Natural killer cell (primary cell): ENCODE measurements at regions not wholly inside any gene's neighbourhood (a gene's known extent, or its start where the extent isn't known, plus 50 kb on each side); places are given as distances from the start of the nearest gene placed in this dataset.
"Not testable (repeated sequence)": the region's sequence is repeated elsewhere in the genome, so short reads cannot be mapped to it uniquely, and the experiment has no call there.

ENCODE experiments used
- ATAC-seq, 3 donors: fragments of 150-1000 bp in 2 of 3; fragments of 200-7000 bp in 1 of 3; cut with Tn5 transposase; 1 replicate in 1 of 3; 2 replicates in 2 of 3; pipeline ENCODE4 v1.10.0; 2021; ENCODE audit warnings: mild to moderate bottlenecking in 2 of 3, moderate library complexity in 2 of 3
- DNase-seq, 2 donors: peaks; one replicate each; pipeline versions ENCODE4 v3.0.0 to v3.0.0-alpha.2; 2013 to 2021; ENCODE audit warnings: mixed read lengths in 1 of 2
- H3K27ac ChIP-seq: one replicate; pipeline ENCODE4 v1.5.1; 2013; ENCODE audit warnings: mild to moderate bottlenecking, low read length
- H3K27me3 ChIP-seq: one replicate; pipeline ENCODE4 v1.6.1; 2013; ENCODE audit warnings: low read length; ENCODE audit not compliant: control insufficient read depth, insufficient read depth
- H3K36me3 ChIP-seq: one replicate; pipeline ENCODE4 v1.6.1; 2013; ENCODE audit warnings: low read length; ENCODE audit not compliant: control insufficient read depth, insufficient read depth
- H3K4me1 ChIP-seq: one replicate; pipeline ENCODE4 v1.6.1; 2013; ENCODE audit warnings: low read length; ENCODE audit not compliant: control insufficient read depth, insufficient read depth
- H3K4me3 ChIP-seq: one replicate; pipeline ENCODE4 v1.5.1; 2013; ENCODE audit warnings: low read length
- H3K9me3 ChIP-seq: one replicate; pipeline ENCODE4 v1.6.1; 2013; ENCODE audit warnings: low read length; ENCODE audit not compliant: control insufficient read depth, insufficient read depth
- H3K27ac Mint-ChIP-seq, 2 donors: one replicate each; pipeline ENCODE4 v1.8.0; 2022; ENCODE audit warnings: mild to moderate bottlenecking in 2 of 2, mixed read lengths in 2 of 2, moderate library complexity in 1 of 2
- H3K27me3 Mint-ChIP-seq, 2 donors: one replicate each; pipeline ENCODE4 v1.8.0; 2022; ENCODE audit warnings: low read depth in 2 of 2, mixed read lengths in 2 of 2
- H3K36me3 Mint-ChIP-seq: one replicate; pipeline ENCODE4 v1.8.0; 2022; ENCODE audit warnings: mixed read lengths
- H3K4me1 Mint-ChIP-seq, 2 donors: one replicate each; pipeline ENCODE4 v1.8.0; 2022; ENCODE audit warnings: mixed read lengths in 2 of 2
- H3K4me3 Mint-ChIP-seq: one replicate; pipeline ENCODE4 v1.8.0; 2022; ENCODE audit warnings: mild to moderate bottlenecking, moderate library complexity, mixed read lengths
- H3K9me3 Mint-ChIP-seq, 2 donors: one replicate each; pipeline ENCODE4 v1.8.0; 2022; ENCODE audit warnings: mixed read lengths in 2 of 2
- WGBS: methylation state at CpG from one replicate; pipeline ENCODE4 v1.1.7; 2013; ENCODE audit warnings: missing lambda C conversion rate; ENCODE audit not compliant: insufficient coverage; 5-methylcytosine and 5-hydroxymethylcytosine counted together
- intact Hi-C: fragments of 100-400 bp; cut with micrococcal nuclease; formaldehyde crosslinking; loops from one replicate; pipeline ENCODE4 v1.14.2; 2022
- TF ChIP-seq, protein P1 (sequence below): fragments of 200-600 bp; IDR thresholded peaks from one replicate; pipeline ENCODE4 v1.8.0; 2022; ENCODE audit warnings: antibody characterized with exemption

DNA sequence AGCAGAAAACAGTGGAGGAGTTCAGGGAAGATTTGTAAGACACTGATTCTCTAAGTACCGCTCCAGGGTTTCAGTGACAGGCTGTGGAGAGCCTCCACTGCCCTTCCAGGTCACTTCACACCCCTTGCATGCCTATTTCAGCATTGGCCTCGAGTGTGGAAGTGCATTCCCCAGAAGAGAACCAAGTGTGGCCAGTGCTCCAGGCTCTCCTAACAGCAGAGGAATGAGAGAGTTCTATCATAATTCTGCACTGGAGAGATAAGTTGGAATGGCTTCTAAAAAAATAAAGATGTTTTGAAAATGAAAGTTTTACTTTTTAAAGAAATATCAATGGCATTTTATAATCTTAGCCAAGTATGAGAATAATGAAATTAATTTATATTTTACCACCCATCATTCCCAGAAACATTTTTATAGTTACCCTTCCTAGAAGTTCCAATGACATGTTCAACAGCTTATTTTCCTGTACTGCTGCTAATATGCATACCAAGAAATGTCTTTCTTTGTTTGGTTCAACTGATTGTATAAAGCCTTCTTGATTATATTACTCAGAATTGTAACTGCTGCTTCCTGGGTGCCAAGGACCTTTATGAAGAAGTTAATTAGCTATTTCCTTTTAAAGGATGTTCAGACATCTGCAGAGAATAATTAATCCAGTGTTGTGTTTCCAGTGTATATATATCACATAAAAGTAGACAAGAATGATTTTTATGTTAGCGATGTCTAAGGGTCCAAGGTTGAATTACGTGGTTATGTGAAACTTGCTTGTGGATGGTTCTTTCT is 61.0 kb upstream of the SERPINE2 start:
- H3K27me3 Mint-ChIP-seq, result peaks cover 22 to 32% of the 10 kb centered on the region in 2 donors
- no peak overlapping the region for H3K4me3 ChIP-seq
- H3K9me3 Mint-ChIP-seq, result no peaks in the 10 kb centered on the region
- no peaks in the 10 kb centered on the region for H3K36me3 Mint-ChIP-seq
- H3K27ac Mint-ChIP-seq, result no peak overlapping the region
- no peaks in the 10 kb centered on the region for H3K27me3 ChIP-seq
- DNase-seq (no peak), ATAC-seq (no peak)
- 84% methylated on average over 4 of the region's 4 CpGs for WGBS
- TF ChIP-seq, protein P1, sequence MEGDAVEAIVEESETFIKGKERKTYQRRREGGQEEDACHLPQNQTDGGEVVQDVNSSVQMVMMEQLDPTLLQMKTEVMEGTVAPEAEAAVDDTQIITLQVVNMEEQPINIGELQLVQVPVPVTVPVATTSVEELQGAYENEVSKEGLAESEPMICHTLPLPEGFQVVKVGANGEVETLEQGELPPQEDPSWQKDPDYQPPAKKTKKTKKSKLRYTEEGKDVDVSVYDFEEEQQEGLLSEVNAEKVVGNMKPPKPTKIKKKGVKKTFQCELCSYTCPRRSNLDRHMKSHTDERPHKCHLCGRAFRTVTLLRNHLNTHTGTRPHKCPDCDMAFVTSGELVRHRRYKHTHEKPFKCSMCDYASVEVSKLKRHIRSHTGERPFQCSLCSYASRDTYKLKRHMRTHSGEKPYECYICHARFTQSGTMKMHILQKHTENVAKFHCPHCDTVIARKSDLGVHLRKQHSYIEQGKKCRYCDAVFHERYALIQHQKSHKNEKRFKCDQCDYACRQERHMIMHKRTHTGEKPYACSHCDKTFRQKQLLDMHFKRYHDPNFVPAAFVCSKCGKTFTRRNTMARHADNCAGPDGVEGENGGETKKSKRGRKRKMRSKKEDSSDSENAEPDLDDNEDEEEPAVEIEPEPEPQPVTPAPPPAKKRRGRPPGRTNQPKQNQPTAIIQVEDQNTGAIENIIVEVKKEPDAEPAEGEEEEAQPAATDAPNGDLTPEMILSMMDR, result no peak
- H3K4me1 Mint-ChIP-seq, result no peaks in the 10 kb centered on the region
- H3K36me3 ChIP-seq, result no peaks in the 10 kb centered on the region
- no peak overlapping the region for H3K27ac ChIP-seq
- no peak overlapping the region for H3K4me3 Mint-ChIP-seq
- intact Hi-C loops, result no loop called here
- no peaks in the 10 kb centered on the region for H3K9me3 ChIP-seq
- no peaks in the 10 kb centered on the region for H3K4me1 ChIP-seq

DNA sequence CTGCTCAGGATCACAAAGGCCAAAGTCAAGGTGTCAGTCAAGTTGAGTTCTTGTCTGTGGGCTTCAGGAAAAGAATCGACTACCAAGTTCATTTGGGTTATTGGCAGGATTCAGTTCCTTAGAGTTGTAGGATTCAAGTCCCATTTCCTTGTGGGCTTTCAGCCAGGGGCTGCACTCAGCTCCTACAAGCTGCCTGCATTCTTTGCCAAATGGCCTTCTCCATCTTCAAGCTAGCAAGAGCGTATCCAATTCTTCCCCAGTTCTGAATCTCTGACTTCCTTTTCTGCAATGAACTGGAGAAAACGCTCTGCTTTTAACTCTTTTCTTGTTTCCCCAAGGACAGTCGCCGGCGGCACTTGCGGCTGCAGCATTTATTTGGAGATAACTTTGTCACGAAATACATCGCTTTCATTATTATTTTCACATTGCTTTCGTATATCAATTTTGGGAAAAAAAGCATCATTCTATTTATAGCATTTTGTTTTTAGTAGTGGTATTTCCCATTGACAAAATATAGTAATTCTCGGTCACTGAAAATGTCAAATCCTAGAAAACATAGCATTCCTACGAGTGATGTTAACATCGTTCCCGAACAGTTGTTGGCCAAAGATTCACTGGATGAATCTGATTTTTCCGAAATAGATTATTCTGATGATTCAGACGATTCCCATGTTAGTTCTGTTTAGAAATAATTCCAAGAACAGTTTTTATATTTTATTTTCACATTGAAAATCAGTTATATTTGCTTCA is 59.6 kb upstream of the SERPINE2 start:
- Mint-ChIP-seq H3K9me3 (no peaks in the 10 kb centered on the region), H3K36me3 (no peaks in the 10 kb centered on the region), H3K4me3 (no peak overlapping the region), H3K27ac (no peak overlapping the region), H3K4me1 (no peaks in the 10 kb centered on the region), H3K27me3 (peaks cover 25 to 32% of the 10 kb centered on the region in 2 donors)
- no peak overlapping the region for H3K4me3 ChIP-seq
- DNase-seq, result no peak
- WGBS, result 95% methylated on average over 14 of the region's 16 CpGs
- TF ChIP-seq, protein P1, result no peak
- H3K27ac ChIP-seq, result no peak overlapping the region
- H3K36me3 ChIP-seq, result no peaks in the 10 kb centered on the region
- no peaks in the 10 kb centered on the region for H3K27me3 ChIP-seq
- H3K4me1 ChIP-seq, result no peaks in the 10 kb centered on the region
- intact Hi-C loops, result no loop called here
- ATAC-seq, result no peak
- H3K9me3 ChIP-seq, result no peaks in the 10 kb centered on the region

DNA sequence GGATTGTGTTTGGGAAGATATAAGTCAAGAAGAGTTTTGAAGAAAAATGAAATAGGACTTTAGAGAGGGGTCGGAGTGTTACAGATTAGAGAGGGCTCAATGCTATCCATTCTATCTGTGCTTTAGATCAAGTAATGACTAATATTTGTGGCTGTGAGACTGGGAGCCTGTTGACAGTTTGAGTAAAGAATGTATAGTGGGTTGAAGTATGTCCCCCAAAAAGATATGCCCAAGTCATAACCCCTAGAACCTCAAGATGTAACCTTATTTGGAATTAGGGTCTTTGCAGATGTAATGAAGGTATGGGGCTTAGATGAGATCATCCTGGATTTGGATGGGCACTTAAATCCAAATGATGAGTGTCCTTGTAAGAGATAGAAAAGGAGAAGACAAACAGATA is 55.3 kb upstream of the SERPINE2 start:
- H3K9me3 Mint-ChIP-seq, result no peaks in the 10 kb centered on the region
- 69% methylated on average over 1 of the region's 1 CpG for WGBS

DNA sequence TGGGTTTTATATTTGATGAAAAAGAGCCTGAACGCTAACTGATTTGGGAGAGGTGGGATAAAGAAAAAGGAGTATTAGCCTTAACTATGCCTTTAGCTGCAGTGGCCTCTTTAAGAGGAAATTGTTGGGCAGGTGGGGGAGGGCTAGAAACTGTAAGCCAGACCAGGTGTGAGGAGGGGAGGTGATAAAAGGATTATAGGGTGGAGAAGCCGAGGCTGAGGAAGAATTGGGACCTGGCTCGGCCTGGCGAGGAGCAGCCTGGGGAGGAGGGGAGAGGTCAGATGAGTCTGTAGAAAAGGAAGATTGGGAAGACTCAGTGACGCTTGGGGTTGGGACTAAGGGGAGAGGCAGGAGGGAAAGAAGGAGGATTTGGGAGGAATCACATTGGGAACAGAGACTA is 52.6 kb upstream of the SERPINE2 start:
- ATAC-seq, H3K4me3 ChIP-seq, H3K9me3 ChIP-seq, intact Hi-C loops, H3K36me3 Mint-ChIP-seq, H3K27me3 ChIP-seq, H3K4me1 ChIP-seq, H3K27ac Mint-ChIP-seq, H3K36me3 ChIP-seq, H3K4me3 Mint-ChIP-seq, H3K4me1 Mint-ChIP-seq, H3K27ac ChIP-seq, DNase-seq, H3K9me3 Mint-ChIP-seq: not testable (repeated sequence)
- H3K27me3 Mint-ChIP-seq, result peaks cover 10 to 20% of the 10 kb centered on the region in 2 donors
- whole genome bisulfite sequencing, result 69% methylated on average over 5 of the region's 5 CpGs

More for the DNA sequence above, 55.3 kb upstream of the SERPINE2 start:
- Histone ChIP-seq H3K27ac (no peak overlapping the region), H3K27me3 (no peaks in the 10 kb centered on the region), H3K4me1 (no peaks in the 10 kb centered on the region), H3K9me3 (no peaks in the 10 kb centered on the region), H3K36me3 (no peaks in the 10 kb centered on the region), H3K4me3 (no peak overlapping the region)
- H3K4me1 Mint-ChIP-seq, result no peaks in the 10 kb centered on the region
- H3K36me3 Mint-ChIP-seq, result no peaks in the 10 kb centered on the region
- H3K4me3 Mint-ChIP-seq, result no peak overlapping the region
- intact Hi-C loops, result no loop called here
- peaks cover 11 to 23% of the 10 kb centered on the region in 2 donors for H3K27me3 Mint-ChIP-seq
- ATAC-seq (no peak), DNase-seq (no peak)
- H3K27ac Mint-ChIP-seq, result no peak overlapping the region
- TF ChIP-seq, protein P1, result no peak

DNA sequence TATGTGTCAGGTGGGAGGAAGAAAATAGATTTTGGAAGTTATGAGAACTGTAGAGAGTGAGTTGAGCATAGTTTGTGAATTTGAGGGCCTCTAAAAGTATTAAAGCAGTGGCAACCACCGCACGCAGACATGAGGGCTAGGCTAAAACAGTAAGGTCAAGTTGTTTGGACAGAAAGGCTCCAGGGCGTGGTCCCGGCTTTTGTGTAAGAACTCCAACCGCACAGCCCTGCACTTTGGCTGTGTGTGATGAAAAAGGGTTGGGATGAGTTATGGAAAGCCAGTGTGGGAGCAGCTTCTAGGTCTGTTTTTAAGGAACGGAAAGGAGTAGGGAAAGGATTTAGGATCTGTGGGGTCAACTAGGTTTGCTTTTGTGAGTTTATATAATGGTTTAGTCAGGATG is 50.5 kb upstream of the SERPINE2 start:
- H3K4me1 ChIP-seq, ATAC-seq, H3K9me3 ChIP-seq, H3K4me3 Mint-ChIP-seq, H3K9me3 Mint-ChIP-seq, intact Hi-C loops, H3K36me3 Mint-ChIP-seq, H3K36me3 ChIP-seq, H3K27ac ChIP-seq, DNase-seq, H3K27ac Mint-ChIP-seq, H3K4me1 Mint-ChIP-seq, H3K4me3 ChIP-seq, H3K27me3 ChIP-seq: not testable (repeated sequence)
- 93% methylated on average over 6 of the region's 6 CpGs for WGBS
- peaks cover 0 to 13% of the 10 kb centered on the region in 2 donors for H3K27me3 Mint-ChIP-seq
